Transverse colon (tissue), 4 donors: ENCODE measurements at regions not wholly inside any gene's neighbourhood (a gene's known extent, or its start where the extent isn't known, plus 50 kb on each side); places are given as distances from the start of the nearest gene placed in this dataset.

ENCODE experiments used
- DNase-seq: peaks from one replicate; pipeline ENCODE4 v3.0.0-alpha.2; 2019
- H3K27ac ChIP-seq, 4 donors: fragments of 200-600 bp; sonication (generic); 2 replicates each; pipeline ENCODE4 v1.5.1; 2016 to 2018; ENCODE audit warnings: inconsistent platforms in 4 of 4
- H3K27me3 ChIP-seq: fragments of 200-600 bp; sonication (generic); 2 replicates; pipeline ENCODE4 v1.5.1; 2017; ENCODE audit warnings: inconsistent platforms
- H3K36me3 ChIP-seq, 4 donors: fragments of 200-600 bp; sonication (generic); 2 replicates each; pipeline ENCODE4 v1.5.1; 2017 to 2019; ENCODE audit warnings: inconsistent platforms in 4 of 4
- H3K4me1 ChIP-seq, 4 donors: fragments of 200-600 bp; sonication (generic); 2 replicates each; pipeline ENCODE4 v1.5.1; 2017 to 2020; ENCODE audit warnings: inconsistent platforms in 4 of 4
- H3K4me3 ChIP-seq, 4 donors: fragments of 200-600 bp; sonication (generic); 1 replicate in 1 of 4; 2 replicates in 3 of 4; pipeline versions ENCODE4 v1.5.1 to v1.6.1; 2017 to 2019; ENCODE audit warnings: inconsistent platforms in 4 of 4
- H3K9me3 ChIP-seq, 2 donors: fragments of 200-600 bp; sonication (generic); 2 replicates each; pipeline ENCODE4 v1.5.1; 2017 to 2019; ENCODE audit warnings: inconsistent platforms in 2 of 2
- CTCF ChIP-seq, 5 experiments: fragments of 200-600 bp in 3 of 5; fragments of 450-650 bp in 2 of 5; sonication (generic) in 3 of 5; IDR thresholded peaks; 1 replicate in 2 of 5; 2 replicates in 3 of 5; pipeline ENCODE4 v1.5.1; 2016 to 2017; ENCODE audit warnings: antibody characterized with exemption in 5 of 5, inconsistent platforms in 3 of 5, mild to moderate bottlenecking in 2 of 5, moderate library complexity in 1 of 5
- EP300 ChIP-seq: sonication (generic); formaldehyde crosslinking; IDR thresholded peaks from one replicate; pipeline ENCODE4 v1.6.1; 2017; ENCODE audit warnings: antibody characterized with exemption, low read depth
- POLR2A ChIP-seq: fragments of 450-650 bp; IDR thresholded peaks from one replicate; pipeline ENCODE4 v1.6.1; 2016; ENCODE audit warnings: antibody characterized with exemption, mild to moderate bottlenecking, moderate library complexity
- POLR2AphosphoS5 ChIP-seq, 3 donors: sonication (generic); formaldehyde crosslinking; IDR thresholded peaks; one replicate each; pipeline ENCODE4 v1.6.1; 2016; ENCODE audit warnings: antibody characterized with exemption in 3 of 3
- WGBS, 2 donors: methylation state at CpG; one replicate each; pipeline ENCODE4 v1.1.5; 2018; ENCODE audit warnings: low coverage in 1 of 2; 5-methylcytosine and 5-hydroxymethylcytosine counted together
- in situ Hi-C, 4 donors: fragments of 200-750 bp; cut with MboI; loops; one replicate each; pipeline versions ENCODE4 v1.15.0 to v1.15.1; 2017; ENCODE audit warnings: low sequenced_read_pairs in 3 of 4, low pct_ligation_motif_present in 1 of 4, low pct_unique_long_range_greater_than_20kb in 1 of 4
- intact Hi-C: fragments of 100-400 bp; cut with DNase I; formaldehyde crosslinking; loops from one replicate; pipeline ENCODE4 v1.15.1; 2023; ENCODE audit warnings: low total_unique reads

GRCh38 chr2:71831193-71831577 lies 316.5 kb downstream of the CYP26B1 start:
- H3K4me3 ChIP-seq, result no peak overlapping the region
- no peak for DNase-seq
- no peaks in the 10 kb centered on the region for H3K9me3 ChIP-seq
- TF ChIP-seq POLR2AphosphoS5 (IDR thresholded peaks at IDR 0.05) (no peak), EP300 (no peak), POLR2A (no peak), CTCF (IDR thresholded peaks at IDR 0.05) (no peak)
- WGBS, 2 donors, result 58 to 60% methylated on average over 1 to 7 of the region's 7 CpGs
- H3K36me3 ChIP-seq, result no peaks in the 10 kb centered on the region
- no peaks in the 10 kb centered on the region for H3K27me3 ChIP-seq
- intact Hi-C loops, result no loop called here
- in situ Hi-C loops, result no loop called here
- peaks cover 0 to 7% (median 2%) of the 10 kb centered on the region in 4 donors for H3K4me1 ChIP-seq
- peak overlapping the region in 2 of 4 donors; percentile 23 to 53 for H3K27ac ChIP-seq

DNA sequence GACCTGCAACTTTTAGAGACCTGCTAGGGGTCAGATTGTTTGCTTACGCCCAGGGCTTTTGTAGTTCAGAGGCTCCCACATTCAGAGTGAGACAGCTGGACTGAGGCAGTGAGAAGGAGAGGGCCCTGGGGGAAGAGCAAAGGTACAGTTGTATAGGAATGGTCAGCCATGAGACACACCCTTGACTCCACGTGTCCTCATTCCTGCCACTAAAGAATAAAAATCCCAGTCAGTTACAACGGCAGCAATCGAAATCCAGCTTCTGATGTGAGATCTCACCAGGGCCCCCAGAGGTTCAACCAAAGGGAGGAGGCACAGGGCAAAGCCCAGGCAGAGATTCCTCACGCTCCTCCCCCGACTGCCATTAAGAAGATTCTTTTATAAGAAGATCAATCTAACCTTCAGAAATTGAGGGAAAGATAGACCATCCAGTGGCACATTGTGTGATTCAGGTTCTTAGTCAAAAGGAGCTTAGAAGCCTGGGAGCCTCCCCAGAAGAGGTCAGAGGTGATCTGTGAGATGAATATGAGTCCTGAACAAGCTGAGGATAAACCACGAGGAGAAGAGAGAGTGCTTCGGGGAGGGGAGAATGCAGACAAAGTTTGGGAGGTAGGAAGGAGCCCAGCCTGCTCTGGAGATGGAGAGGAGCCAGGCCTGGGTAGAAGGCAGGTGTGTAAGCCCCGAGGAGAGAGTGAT lies 317.0 kb downstream of the CYP26B1 start:
- no peak for DNase-seq
- H3K9me3 ChIP-seq, result no peaks in the 10 kb centered on the region
- intact Hi-C loops (no loop called here), in situ Hi-C loops (no loop called here)
- peak overlapping the region in 3 of 4 donors; percentile 1 to 53 (median 23) for H3K27ac ChIP-seq
- TF ChIP-seq POLR2AphosphoS5 (IDR thresholded peaks at IDR 0.05), result no peak
- no peak for TF ChIP-seq EP300
- no peak for TF ChIP-seq CTCF (IDR thresholded peaks at IDR 0.05)
- no peak for TF ChIP-seq POLR2A
- no peaks in the 10 kb centered on the region for H3K27me3 ChIP-seq
- peaks cover 0 to 7% (median 2%) of the 10 kb centered on the region in 4 donors for H3K4me1 ChIP-seq
- WGBS, 2 donors, result 61 to 68% methylated on average over 5 to 9 of the region's 9 CpGs
- H3K4me3 ChIP-seq, result no peak overlapping the region
- no peaks in the 10 kb centered on the region for H3K36me3 ChIP-seq

GRCh38 chr2:71829008-71829407 lies 318.7 kb downstream of the CYP26B1 start:
- H3K4me3 ChIP-seq, result no peak overlapping the region
- H3K27ac ChIP-seq, result no peak overlapping the region
- intact Hi-C loops (no loop called here), in situ Hi-C loops (no loop called here)
- TF ChIP-seq EP300 (no peak), POLR2AphosphoS5 (IDR thresholded peaks at IDR 0.05) (no peak), CTCF (IDR thresholded peaks at IDR 0.05) (no peak), POLR2A (no peak)
- H3K4me1 ChIP-seq, result peaks cover 0 to 7% (median 1%) of the 10 kb centered on the region in 4 donors
- 89 to 91% methylated on average over 6 of the region's 6 CpGs for WGBS, 2 donors
- no peak for DNase-seq
- no peaks in the 10 kb centered on the region for H3K36me3 ChIP-seq
- no peaks in the 10 kb centered on the region for H3K27me3 ChIP-seq
- no peaks in the 10 kb centered on the region for H3K9me3 ChIP-seq

GRCh38 chr2:71827973-71828372 lies 319.7 kb downstream of the CYP26B1 start:
- intact Hi-C loops, result no loop called here
- WGBS, 2 donors, result 93 to 97% methylated on average over 4 to 7 of the region's 7 CpGs

More at GRCh38 chr2:71827973-71828372, 319.7 kb downstream of the CYP26B1 start:
- TF ChIP-seq POLR2A, result no peak
- TF ChIP-seq CTCF (IDR thresholded peaks at IDR 0.05), result no peak
- no peak for TF ChIP-seq EP300
- TF ChIP-seq POLR2AphosphoS5 (IDR thresholded peaks at IDR 0.05), result no peak
- no peak overlapping the region for H3K27ac ChIP-seq
- peaks cover 0 to 7% (median 0%) of the 10 kb centered on the region in 4 donors for H3K4me1 ChIP-seq
- no peaks in the 10 kb centered on the region for H3K27me3 ChIP-seq
- no peaks in the 10 kb centered on the region for H3K36me3 ChIP-seq
- no peaks in the 10 kb centered on the region for H3K9me3 ChIP-seq
- DNase-seq, result no peak
- H3K4me3 ChIP-seq, result no peak overlapping the region
- in situ Hi-C loops, result no loop called here
